GM18502 (cell line): ENCODE measurements at regions not wholly inside any gene's neighbourhood (a gene's known extent, or its start where the extent isn't known, plus 50 kb on each side); places are given as distances from the start of the nearest gene placed in this dataset.
"Not testable (repeated sequence)": the region's sequence is repeated elsewhere in the genome, so short reads cannot be mapped to it uniquely, and the experiment has no call there.

Experiments
- ATAC-seq: cut with Tn5 transposase; IDR thresholded peaks from one replicate; pipeline ENCODE4 v1.9.1; 2021; ENCODE audit warnings: mild to moderate bottlenecking; ENCODE audit not compliant: unreplicated experiment, poor library complexity

GRCh38 chr2:198855746-198856145 is 602.0 kb downstream of the SATB2 start:
- ATAC-seq: not testable (repeated sequence)

- no peak for ATAC-seq
These were observed 605.5 kb downstream of the SATB2 start for GRCh38 chr2:198852248-198852647.

- ATAC-seq: no peak
These were observed 632.2 kb downstream of the SATB2 start for GRCh38 chr2:198825534-198825933.

- no peak for ATAC-seq
These were observed 640.2 kb downstream of the SATB2 start for GRCh38 chr2:198817536-198817935.

GRCh38 chr2:198815626-198816025 is 642.1 kb downstream of the SATB2 start:
- no peak for ATAC-seq

- ATAC-seq: no peak
These were observed 646.5 kb downstream of the SATB2 start for GRCh38 chr2:198811198-198811597.

- ATAC-seq: no peak
These were observed 647.8 kb downstream of the SATB2 start for GRCh38 chr2:198809976-198810375.

GRCh38 chr2:198807131-198807530 is 650.6 kb downstream of the SATB2 start:
- ATAC-seq: no peak

GRCh38 chr2:198795419-198795818 is 662.3 kb downstream of the SATB2 start:
- no peak for ATAC-seq

GRCh38 chr2:198791623-198792022 is 666.1 kb downstream of the SATB2 start:
- ATAC-seq: no peak

- no peak for ATAC-seq
These were observed 669.1 kb downstream of the SATB2 start for GRCh38 chr2:198788676-198789075.

- ATAC-seq: no peak
These were observed 675.0 kb downstream of the SATB2 start for GRCh38 chr2:198782734-198783133.

- ATAC-seq: no peak
These were observed 680.9 kb downstream of the SATB2 start for GRCh38 chr2:198776616-198777406.

- ATAC-seq: no peak
These were observed 682.0 kb downstream of the SATB2 start for GRCh38 chr2:198775737-198776136.

- no peak for ATAC-seq
These were observed 683.2 kb downstream of the SATB2 start for GRCh38 chr2:198774576-198774975.

- no peak for ATAC-seq
These were observed 690.0 kb downstream of the SATB2 start for GRCh38 chr2:198767694-198768093.

GRCh38 chr2:198763793-198764192 is 693.9 kb downstream of the SATB2 start:
- ATAC-seq: no peak

- no peak for ATAC-seq
These were observed 695.3 kb downstream of the SATB2 start for GRCh38 chr2:198762441-198762840.

GRCh38 chr2:198757069-198757468 is 700.7 kb downstream of the SATB2 start:
- ATAC-seq: no peak

- no peak for ATAC-seq
These were observed 701.6 kb downstream of the SATB2 start for GRCh38 chr2:198756166-198756565.

- no peak for ATAC-seq
These were observed 704.6 kb downstream of the SATB2 start for GRCh38 chr2:198753101-198753500.

- no peak for ATAC-seq
These were observed 708.4 kb downstream of the SATB2 start for GRCh38 chr2:198749364-198749763.
